GOT3 (cell line): ENCODE measurements at regions not wholly inside any gene's neighbourhood (a gene's known extent, or its start where the extent isn't known, plus 50 kb on each side); places are given as distances from the start of the nearest gene placed in this dataset.

Source experiments
- DNase-seq: peaks from one replicate; lab custom pipeline; 2025; ENCODE audit warnings: mixed read lengths; lab: John Stamatoyannopoulos, UW

DNA sequence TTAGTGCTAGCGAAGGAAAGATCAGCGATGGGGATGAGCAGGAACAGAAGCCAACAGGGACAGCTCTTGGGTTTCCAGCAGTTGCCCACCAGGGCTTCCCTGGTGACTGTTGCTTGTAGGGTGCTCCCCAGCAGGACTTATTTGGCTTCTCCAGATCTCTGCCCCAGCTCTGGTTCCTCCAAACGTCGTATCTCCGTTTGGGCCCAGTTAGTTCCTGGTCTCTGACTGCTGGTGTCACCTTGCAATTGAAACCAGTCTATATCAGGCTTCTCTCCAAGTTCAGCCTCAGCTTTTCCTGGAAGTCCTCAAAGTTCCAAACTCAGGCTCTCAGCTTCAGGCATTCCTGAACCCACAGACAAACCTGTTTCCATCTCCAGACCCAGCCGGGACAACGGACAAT, 70.8 kb upstream of the NXT1 start:
- no peak for DNase-seq

- DNase-seq: no peak
Measured at GRCh38 chr20:23278172-23278571, 72.4 kb upstream of the NXT1 start.

DNA sequence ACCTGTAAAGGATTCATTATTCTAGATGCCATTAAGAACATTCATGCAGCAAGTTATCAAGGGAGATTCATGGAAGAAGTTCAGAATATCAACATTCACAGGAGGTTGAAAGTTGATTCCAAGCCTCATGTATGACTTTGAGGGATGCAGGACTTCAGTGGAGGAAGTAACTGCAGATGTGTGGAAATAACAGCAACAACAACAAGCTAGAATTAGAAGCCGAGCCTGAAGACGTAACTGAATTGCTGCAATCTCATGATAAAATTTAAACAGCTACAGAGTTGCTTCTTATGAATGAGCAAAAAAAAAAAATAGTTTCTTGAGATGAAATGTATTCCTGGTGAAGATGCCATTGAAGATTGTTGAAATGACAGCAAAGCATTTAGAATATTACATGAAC, 73.3 kb upstream of the NXT1 start:
- no peak for DNase-seq

DNA sequence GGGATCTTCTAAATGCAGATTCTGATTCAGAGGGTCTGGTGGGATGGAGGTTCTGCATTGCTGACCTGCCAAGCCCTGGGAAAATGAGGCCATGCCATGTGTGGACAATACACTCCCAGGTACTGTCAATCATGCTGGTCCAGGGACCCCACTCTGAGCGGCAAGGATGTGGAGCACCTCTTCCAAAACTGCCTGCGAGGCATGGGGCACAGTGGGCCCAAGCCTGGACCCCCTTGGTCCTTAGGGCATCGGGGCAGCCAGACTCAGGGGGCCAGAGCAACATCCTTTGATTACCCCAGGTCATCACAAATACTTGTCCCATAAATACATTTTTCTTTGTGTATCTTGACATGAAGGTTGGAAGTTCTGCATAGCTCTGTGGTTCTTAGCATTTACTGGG, 76.8 kb upstream of the NXT1 start:
- DNase-seq: no peak

DNA sequence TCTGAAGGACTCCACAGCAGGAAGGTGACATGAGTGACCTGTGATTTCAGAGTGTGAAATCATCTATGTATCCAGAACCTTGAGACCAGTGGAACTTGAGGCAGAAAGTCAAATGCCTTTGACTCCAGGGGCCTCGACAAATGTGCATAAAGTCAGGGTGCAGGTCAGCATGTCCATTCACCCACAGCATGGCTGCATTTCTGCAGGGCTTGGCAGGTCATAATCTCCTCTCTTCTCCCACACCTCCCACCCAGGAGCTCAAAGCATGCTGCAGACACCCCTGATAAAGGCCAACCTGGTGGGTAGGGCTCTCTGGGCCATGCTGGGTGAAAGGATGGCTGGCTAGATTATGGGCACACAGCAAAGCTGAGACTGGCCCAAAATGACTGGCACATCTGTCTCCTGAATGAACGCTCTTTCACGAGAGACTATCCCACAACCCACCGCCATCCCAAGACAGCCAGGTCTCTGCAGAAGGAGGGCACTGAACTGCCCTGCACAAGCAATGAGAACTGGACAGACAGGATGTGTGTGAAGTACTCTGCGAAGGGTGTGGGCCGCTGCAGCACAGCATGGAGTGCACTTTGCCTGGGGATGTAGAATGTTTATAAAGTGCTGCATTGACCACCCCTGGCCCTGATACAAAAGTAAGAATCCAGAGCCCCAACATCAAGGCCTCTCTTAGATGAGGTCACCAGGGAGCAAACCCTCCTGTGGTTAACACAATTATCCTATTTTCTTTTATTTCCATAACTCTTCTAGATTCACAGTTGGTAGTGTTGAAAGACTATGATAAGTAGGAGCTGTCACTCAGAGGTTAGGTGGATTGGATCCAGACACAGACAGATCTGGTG, 78.2 kb upstream of the NXT1 start:
- DNase-seq: no peak

- no peak for DNase-seq
Measured at GRCh38 chr20:23270382-23270911, 80.1 kb upstream of the NXT1 start.

DNA sequence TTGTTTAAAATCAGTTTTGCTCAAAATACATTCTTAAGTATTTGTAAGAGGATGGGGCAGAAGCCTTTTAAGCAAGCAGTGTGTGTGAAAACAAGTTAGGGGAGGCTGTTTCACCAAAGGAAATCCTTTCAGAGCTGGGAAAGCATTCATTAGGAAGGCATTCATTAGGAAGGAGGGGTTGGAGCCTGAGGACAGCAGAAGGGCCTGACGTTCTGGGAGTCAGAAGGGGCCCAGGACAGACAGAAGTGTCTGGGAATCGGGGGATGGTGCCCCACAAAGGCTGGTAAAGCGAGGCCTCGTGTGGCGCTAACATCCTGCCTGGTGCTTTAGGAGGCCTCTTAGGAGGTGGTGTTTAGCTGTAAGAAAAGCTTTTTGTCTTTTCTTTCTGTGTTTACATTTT, 80.6 kb upstream of the NXT1 start:
- DNase-seq: no peak

- no peak for DNase-seq
Measured at GRCh38 chr20:23268792-23269354, 81.7 kb upstream of the NXT1 start.

DNA sequence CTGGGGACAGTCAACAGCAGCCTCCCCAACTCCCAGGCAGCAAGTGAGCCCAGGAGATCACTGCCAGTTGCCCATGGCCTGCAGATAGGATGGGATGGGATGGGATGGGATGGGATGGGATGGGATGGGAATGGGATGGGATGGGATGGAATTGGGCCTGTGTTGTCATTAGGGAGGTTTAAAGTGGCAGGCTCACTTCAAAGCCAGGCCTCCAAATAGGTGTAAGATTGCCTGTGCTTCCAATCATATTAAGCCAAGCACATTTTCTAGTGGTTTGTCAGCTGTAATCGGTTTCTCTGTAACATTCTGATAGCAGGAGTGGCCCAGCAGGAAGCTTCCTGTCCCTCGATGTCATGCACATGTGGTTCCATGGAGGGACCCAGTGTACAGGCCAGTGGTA, 82.7 kb upstream of the NXT1 start:
- no peak for DNase-seq

DNA sequence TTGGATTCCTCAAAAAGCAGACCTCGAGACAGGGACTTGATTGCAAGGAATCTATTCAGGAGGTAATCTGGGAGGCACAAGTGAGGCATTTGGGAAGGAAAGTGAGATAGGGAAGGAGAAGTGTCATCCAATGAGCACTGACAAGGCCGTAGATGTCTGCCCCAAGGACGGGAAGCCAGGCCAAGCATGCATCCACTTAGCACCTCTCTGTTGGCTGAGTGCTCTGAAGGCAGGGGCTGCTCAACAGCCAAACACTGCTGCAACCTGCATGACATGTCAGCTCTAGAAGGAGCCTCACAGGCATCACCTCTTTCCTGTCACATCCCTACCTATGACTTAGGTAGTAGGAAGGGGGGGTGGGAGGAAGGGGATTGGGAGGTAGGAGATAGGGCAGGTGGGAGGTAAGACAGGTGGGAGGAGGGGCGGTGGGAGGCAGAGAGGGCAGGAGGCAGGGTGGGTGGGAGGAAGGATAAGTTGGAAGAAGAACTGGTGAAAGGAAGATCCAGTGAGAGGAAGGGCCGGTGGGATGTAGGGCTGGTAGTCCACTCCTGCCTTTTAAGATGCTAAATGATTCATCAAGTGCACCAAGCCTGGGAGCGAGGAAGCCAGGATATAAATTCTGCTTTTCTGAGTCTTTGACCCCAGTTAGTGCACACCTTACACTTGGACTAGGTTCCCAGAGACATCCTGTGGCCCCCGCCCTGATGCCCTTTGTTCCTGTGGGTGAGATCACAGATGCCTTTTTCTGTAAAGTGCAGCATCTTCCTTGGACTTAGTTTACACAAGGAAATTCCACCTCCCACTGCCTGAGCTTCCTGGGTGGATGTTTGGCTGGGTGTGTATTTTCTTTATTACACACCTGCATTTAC, 83.8 kb upstream of the NXT1 start:
- DNase-seq: no peak

DNA sequence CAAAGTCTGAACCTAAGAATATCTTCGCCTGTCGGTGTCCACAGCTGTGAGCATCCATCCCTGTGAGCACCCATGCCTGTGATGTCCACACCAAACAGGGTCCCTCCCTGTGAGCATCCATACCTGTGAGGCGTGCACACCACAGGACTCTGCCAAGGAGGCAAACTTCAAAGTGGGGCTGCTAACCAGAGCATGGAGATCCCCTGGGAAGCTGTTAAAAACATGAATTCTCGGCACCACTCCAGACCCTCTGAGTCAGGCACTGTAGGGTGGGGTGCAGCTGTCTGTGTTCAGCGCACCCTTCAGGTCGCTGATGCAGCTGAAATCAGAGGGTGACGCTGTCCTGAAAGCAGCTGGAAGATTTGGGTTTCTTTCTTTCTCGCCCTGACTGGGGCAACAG, 85.4 kb upstream of the NXT1 start:
- no peak for DNase-seq

- DNase-seq: no peak
Measured at GRCh38 chr20:23264545-23264944, 86.0 kb upstream of the NXT1 start.

GRCh38 chr20:23260181-23260840, 90.3 kb upstream of the NXT1 start:
- no peak for DNase-seq

DNA sequence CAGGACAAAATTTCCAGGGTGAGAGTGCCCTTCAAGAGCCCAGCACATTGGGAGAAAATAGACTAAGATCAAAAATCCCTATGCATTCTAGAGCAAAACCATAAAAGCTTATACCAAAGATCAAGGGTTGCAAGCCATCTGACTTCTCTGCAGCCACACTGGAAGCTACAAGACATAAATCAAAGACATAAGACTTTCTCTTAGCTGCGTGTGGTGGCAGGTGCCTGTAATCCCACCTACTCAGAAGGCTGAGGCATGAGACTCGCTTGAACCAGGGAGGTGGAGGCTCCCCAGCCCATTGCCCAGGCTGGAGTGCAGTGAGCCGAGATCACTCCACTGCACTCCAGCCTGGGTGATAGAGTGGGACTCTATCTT, 91.9 kb upstream of the NXT1 start:
- no peak for DNase-seq

GRCh38 chr20:23257848-23258746, 92.5 kb upstream of the NXT1 start:
- DNase-seq: no peak

DNA sequence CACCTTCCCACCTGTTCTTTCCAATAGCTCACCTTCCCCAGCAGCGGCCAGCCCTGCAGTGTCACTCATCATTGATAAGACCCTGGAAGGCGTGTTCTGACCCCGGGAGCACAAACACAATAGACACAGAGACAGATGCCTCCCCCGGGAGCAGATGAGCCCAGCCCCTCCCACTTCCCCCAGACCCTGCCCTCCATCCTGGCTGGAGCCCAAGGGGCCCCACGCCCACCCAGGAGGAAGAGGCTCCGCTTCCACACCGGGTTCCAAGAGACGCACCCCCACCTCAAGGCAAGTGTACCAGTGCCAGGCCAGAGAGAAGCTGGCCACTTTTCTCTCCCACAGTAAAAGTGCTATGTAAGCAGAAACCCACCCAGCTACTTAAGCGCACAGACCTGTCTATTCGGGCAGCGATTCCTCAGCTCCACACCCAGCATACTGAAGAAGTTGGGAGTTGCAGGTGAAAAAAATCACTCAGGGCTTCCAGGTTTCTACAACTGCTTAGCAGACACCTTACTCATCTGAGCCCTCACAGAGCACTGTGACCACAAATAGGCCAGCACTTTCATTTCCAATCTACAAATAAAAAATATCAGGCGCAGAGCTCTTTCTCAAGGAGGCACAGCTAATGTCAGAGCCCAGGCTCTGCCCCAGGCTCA, 93.4 kb upstream of the NXT1 start:
- no peak for DNase-seq

- DNase-seq: no peak
Measured at GRCh38 chr20:23255716-23256385, 94.7 kb upstream of the NXT1 start.

GRCh38 chr20:23255106-23255505, 95.5 kb upstream of the NXT1 start:
- no peak for DNase-seq

GRCh38 chr20:23254505-23254904, 96.1 kb upstream of the NXT1 start:
- no peak for DNase-seq

GRCh38 chr20:23254034-23254433, 96.6 kb upstream of the NXT1 start:
- no peak for DNase-seq
